HG02610 (cell line): ENCODE measurements at regions not wholly inside any gene's neighbourhood (a gene's known extent, or its start where the extent isn't known, plus 50 kb on each side); places are given as distances from the start of the nearest gene placed in this dataset.
"Not testable (repeated sequence)": the region's sequence is repeated elsewhere in the genome, so short reads cannot be mapped to it uniquely, and the experiment has no call there.

ENCODE experiments used
- ATAC-seq: cut with Tn5 transposase; IDR thresholded peaks from one replicate; pipeline ENCODE4 v1.9.1; 2021; ENCODE audit warnings: mild to moderate bottlenecking, moderate library complexity; ENCODE audit not compliant: unreplicated experiment

DNA sequence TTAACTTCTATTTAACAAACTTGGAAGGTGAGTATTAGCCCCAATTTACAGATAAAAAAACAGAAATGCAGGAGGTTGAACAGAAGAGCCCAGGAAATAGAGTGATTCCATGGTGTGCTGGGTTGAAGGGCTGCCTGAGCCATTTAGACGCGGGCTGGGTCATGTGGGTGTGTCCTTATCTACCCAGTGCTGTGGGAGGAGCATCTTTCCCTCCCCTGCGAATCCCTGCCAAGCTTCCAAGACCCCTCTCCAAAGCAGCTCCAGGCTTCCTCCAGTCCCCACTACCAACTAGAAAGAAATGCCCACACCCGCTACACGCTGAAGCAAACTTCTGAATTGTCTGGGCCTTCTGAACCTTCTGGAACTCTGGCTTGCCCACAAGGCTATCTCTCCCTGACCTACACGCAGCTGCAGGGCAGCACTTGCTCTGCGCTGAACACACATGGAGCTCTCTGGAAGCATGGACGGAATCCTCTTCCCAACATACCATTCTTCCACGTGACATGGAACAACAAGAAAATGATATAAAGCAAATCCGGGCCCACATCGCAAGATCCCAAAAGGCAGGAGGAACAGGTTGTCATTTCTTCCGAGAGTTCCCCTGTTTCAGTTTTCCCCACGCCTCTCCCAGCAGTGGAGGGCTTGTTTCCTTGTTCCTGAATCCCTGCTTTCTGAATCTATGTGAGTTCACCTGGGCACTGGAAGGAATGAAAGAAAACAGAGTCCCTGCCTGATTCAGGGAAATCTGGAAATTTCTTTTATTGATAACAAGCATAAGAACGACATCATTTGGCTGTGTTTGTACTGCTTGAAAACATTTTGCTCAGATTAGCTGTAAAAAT lies 562.7 kb upstream of the ID2 start:
- ATAC-seq, result no peak

DNA sequence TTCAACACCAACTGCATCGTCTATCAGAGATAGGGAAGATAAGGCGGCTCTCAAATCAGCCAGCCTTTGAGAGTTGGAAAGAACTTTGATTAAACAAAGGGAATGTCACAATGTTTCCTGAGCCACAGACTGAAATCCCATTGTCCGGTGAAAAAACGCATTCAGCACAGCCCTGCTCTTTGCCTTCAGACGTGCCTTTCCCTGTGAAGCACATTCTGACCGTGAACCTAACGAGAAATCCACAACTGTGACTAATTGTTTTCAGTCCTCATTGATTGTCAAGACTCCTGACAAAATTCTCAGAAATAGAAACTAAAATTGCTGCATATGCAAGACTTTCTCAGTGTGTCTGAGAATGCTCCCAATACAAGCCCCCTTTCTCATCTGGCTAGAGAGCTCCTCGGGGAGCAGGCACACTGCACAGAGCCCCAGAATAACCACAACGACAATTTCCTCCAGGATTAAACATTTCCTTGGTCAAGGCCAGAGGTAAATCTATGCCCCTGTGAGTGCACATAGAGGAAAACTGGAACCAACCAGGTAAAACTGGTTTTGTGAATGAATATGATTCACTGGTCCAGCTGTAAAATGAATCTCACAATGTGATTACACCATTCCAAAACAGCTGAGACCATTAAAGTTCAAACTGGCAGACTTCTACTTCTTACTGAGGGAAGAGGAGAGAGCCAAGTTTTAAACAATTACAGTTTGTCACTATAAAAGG lies 561.9 kb upstream of the ID2 start:
- no peak for ATAC-seq

DNA sequence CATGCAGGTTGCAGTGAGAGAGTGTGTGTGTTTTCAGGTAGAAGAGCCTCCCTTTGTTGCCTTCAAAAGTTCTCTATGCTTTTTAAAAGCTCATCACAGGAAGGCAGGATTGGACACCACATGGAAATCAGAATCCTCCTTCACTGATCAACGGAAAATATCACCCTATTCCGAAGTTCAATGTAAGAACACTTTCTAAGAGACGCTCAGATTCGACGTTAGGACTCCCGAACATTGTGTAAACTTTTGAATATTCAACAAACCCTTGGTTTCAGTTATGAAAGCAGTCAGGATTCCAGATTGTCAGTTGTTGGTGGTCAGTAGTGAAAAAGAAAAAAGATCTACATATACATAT lies 561.4 kb upstream of the ID2 start:
- no peak for ATAC-seq

DNA sequence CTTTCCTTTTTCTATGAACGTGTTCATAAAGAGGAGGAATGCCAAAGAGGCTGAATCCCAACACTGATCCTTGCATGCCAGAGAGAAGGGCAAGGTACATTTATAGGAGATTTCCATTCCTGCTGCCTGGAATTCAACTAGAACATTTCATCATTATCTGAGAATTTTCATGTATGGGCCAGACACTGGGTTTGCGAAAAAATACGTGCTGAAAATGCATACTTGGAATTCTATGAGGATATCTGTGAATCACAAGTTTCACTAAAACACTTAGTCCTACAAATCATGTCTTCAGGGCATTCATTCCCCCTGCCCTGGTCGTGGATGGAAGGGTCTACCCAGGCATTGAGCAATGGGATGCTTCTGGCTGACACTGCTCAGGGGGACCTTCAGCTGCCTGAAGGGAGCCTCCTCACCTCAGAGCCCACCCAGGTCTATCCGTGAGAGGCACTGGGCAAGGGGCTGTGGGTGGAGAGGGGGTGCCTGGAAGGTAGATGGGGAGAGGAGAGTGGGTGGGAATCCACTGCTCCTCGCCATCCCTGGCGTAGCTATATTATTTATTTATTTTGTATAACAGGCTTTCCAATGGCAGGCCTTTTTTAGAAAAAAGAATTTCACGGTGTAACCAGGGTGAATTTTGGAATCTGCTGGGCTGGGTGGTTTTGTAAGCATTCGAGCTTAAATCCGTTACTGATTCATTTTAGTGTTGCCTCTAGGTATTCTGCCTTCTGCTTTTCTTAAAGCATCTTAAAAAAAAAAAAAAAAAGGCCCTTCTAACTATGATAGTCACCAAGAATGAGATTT lies 560.6 kb upstream of the ID2 start:
- no peak for ATAC-seq

DNA sequence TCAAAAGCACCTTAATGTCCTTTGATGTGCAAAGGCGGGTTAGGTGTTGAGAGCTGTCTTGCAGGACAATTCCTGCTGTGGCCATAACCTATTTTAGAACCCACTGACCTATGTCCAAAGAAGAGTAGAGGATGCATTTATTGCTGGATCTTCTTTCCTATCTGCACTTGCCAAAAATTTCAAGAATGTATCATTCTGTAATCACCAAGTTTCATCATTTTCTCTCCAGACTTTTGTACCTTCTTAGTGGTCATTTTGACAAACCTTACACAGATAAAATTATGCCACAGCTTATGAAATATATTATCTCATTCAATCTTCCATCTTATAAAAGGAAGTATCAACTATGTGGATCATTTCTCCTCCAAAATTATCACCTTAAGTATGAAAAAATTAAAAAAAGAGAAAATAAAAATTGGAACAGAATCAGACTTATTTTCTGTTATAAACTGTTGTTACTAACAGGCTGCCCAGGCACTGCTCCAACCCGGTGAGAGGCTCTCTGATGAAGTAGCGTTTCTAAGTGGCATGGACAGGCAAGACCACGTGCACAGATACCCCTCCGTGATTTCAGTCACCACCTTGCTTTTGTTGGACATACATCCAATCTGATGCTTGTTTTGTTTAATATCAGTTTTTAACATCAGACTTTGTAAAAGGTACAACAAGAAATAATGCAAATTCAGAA lies 559.9 kb upstream of the ID2 start:
- no peak for ATAC-seq

DNA sequence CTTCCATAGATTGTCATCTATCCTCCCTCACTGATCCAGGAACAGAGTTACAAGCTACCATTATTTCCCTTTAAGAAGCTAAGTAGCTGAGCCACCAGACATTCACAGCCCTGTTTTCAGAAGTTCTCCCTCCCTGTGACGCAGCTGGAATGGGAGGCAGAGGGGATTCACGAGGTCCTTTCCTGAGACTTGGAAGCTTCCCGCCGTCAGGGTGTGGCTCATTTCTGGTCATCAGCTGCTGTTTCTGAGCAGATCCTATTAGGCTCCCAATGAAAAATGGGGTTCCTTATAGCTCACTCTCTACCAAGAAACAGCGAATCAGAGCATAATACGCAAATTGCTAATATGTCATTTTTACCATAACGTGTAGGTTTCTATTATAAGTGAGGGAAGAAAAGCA lies 559.3 kb upstream of the ID2 start:
- no peak for ATAC-seq

DNA sequence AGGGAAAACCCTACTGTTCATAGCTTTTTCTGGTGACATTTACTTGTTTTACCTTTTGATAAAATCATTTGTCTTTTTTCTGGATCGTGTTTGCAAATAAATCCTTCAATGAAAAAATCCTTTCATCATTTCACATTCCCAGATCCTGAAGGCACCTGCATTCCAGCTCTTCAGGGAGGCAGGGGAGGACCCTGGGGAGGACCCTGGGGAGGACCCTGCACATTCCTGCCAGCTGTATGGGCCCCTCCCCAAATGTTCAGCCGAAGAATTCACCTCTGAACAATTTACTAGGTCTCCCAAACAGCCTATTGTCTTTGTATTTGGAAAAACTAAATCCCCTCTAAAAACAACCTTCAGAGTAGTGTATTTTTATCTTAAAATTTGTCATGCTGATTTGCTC lies 558.4 kb upstream of the ID2 start:
- no peak for ATAC-seq

DNA sequence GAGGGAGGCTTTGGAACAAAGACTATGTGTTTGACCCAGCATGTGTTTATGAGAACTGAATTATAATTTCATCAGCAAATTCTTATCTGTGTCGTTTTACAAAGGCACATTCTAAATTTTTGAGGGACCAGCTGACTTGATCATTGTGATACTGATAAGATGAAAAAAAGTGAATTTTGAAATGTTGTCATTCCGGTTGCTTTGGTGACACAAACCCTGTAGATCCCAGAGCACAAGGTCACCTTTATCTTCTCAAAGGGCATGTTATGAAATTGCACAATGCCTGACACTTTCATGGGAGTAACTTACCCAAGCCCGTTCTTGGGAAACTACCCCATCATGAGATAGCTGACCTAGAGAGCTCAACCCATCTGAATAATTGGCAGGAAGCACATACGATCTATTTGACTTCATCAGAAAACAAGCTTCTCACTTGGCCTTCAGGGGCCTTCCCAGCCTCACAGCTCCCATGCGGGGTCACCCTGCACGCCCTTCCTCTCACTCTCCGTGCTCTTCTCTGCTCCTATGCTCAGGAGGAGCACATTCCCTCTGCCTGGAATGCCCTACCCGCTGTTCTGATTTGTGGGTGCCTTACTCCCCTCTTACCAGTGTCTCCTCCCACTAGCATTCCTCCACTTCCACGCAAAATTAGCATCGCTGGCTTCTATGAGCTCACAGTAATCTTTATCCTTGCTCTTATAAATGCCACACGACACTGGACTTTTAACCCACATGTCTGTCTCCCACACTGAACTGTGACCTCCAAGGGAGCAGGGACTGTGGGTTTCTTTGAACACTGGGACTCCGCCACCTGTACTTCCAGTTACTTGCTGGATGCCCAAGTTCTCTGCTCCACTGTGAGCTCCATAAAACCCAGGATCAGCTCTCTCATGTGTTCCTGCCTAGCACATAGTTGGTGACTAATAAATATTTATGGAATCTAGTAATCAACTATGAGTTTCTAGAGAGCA lies 555.8 kb upstream of the ID2 start:
- no peak for ATAC-seq

DNA sequence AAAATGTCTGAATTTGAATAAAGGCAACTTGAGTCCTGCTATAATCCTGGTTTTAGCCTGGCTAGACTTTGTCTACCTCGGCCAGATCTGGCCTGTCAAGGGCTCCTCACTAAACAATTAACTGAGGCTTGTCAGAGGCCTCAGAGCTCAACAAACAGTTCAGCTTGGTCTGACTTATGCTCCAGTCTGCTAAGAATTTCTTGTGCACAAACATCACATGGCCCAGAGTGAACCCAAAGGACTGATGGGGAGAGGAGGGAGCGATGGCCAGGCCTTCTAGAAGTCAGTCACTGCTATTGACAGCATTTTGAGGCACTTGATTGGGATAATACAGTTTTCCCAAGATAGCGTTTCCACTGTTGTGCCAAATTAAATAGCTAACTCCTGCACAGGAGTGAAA lies 555.1 kb upstream of the ID2 start:
- ATAC-seq, result no peak

DNA sequence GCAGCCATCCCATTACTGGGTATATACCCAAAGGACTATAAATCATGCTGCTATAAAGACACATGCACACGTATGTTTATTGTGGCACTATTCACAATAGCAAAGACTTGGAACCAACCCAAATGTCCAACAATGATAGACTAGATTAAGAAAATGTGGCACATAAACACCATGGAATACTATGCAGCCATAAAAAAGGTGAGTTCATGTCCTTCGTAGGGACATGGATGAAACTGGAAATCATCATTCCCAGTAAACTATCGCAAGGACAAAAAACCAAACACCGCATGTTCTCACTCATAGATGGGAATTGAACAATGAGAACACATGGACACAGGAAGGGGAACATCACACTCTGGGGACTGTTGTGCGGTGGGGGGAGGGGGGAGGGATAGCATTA lies 550.4 kb upstream of the ID2 start:
- not testable (repeated sequence) for ATAC-seq

DNA sequence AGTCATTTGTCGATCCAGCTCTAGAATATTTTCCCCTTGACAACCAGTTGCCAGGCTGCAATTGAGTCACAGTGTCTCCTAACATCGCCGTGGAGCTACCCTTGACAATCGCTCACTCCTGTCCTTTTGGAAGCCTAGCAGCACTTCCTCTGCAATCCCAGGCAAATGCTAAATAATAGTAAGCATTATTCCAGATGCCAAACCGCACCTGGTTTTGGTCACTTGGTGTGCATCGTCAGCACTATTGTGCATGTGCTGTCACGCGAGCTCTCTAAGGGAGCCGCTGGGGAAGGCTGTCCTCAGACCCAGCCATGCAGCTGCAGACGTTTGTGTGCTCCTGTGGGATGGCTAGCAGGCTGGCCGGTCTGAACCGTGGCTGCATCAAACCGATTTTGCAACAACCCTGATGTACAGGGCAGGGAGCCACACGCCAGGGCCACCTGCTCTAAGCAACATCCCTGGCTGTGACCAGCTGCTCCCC lies 549.5 kb upstream of the ID2 start:
- no peak for ATAC-seq

DNA sequence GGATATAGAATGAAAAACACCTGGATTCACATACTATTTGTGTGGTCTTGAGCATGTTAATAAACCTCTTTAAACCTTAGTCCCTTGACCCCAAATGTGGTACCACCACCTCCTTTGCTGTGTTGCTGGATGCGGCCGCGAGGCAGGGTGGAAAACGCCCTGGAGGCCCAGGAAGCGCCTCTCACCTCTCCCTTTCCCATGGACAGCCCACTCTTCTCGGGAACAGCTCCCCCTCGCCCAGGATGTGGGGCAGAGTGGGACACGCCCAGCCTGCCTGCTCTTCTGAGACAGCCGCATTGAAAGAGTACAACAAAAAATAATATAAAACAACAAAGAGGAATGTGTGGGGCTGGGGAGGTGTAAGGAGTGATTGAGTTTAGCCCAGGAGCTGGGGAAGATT lies 549.0 kb upstream of the ID2 start:
- no peak for ATAC-seq

DNA sequence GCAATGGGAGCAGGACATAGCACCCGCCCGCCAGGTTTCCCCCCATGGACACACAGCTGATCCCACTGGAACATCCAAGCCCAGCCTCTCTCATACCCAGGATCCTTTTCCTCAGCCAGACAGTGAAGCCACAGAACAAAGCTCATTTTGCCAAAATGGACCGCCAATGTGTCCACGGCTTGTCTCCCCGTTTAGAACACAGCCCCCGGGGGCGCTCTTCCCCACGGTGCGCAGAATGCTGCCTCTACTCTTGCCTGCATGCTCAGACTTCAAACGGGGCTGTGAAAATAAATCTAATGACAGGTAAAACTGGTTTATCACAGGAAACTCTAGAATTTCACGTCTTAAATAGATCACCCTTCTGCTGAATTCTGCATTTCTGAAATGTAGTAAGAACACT lies 548.5 kb upstream of the ID2 start:
- no peak for ATAC-seq

DNA sequence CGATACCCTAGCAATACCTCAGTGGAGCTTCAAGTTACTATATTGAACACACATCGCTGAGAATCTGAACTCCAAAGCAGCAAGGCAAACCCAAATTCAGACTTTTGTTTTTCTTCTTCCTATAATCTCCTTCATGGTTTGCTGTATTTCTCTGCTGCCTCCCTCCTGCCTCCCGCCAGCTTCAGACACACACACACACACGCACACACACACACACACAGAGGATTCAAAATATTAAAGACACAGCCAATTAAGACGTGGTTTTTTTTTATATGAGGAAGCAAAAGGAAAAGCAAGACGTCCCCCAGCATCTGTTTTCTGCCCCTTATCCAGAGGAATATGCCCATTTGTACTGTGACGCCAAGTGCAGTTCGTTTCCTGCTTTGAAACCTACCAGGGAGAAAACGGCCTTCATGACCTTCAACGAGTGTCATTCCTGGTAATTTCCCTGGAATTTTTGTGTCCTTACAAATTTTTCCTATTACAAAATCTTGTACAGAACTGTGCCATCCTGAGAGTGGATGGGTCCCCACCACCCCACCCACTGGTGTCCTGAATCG lies 547.9 kb upstream of the ID2 start:
- ATAC-seq, result no peak

DNA sequence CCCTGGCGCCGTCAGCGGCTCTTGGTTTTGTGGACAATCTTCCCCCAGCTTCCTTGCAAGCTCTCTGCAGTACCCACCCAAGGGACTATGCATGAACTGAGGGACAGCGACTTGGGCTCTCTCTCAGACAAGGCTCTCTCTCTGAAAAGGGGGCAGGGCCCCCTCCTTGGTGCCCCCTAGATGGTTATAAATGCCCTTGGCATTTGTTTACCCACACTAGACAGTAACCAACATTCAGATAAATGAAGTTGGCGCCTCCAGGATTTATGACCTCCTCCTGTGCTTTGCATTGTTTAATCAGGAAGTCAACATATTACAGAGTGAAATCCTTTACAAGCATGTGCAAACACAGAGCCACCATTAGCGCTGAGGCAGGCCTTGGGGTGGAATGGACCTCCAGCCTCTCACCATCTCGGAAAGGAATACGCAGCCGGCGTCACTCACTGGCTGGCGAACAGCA lies 547.4 kb upstream of the ID2 start:
- ATAC-seq, result no peak

DNA sequence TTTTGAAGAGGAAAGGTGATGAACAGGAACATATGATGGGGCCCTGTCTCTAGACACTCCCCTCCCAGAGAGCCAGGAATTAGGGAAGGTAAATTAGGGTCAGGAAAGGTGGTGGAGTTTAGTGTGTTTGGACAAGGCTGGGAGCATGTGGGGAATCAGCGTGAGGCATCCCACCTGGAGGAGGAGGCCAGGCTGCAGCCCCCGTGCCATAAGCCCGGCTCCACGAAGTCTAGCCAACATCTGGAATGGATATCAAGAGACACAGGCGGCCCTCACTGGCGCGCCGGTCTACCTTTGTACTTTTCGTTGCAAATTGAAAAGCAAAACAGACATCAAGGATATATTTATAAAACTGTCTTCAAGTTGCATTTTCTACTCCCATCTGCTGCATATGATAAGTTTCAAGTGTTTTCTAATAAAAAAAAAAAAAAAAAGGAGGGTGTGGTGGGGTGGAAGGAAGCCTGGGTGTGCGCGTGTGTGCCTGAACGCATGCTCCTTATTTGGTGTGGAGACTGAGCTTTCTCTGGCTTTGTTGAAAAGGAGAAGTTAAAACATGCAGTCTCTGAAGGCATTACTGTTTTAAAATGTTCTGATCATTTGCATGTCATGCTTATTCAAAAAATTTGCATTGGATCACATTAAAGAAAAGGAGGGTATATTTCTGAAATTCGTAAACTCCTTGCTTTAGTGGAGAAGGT lies 546.7 kb upstream of the ID2 start:
- no peak for ATAC-seq

DNA sequence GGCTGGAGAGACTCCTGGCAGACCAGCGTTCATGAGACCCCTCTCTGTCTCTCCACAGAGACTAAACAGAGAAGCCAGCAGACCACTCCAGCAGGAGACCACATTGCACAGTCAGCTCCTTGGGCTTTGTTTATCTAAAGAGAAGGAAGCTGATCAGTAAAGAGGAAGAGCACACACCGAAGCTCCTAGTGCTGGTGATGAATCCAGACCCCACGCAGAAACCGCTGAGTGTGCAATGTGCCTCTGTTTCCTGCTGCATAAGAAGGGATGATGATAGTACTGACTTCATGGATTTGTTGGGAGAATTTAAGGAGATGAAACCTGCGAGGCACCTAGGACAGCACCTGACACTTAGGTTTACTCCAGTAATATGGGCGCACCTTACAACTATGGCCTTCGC lies 544.1 kb upstream of the ID2 start:
- ATAC-seq, result no peak

DNA sequence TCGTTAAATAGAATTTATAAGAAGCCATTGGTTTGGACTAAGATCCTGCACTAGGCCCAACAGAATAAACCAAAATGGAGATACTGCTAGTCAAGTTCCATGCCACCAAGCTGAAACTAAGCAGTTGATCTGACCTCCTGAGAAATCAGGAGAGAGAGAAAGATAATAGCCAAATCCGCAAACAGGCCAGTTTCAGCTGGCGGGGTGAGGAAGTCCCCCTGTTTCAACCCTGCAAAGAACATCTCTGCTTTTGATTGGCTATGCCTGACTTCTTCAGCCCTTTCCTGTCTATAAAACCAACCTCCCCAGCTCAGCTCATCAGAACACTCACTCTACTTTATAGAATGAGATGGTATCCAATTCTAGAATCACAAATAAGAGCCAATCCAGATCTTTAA lies 543.3 kb upstream of the ID2 start:
- ATAC-seq, result no peak
